ENCODE measurements at regions not wholly inside any gene's neighbourhood (a gene's known extent, or its start where the extent isn't known, plus 50 kb on each side); places are given as distances from the start of the nearest gene placed in this dataset.
A peak's percentile ranks its signal among the peaks of the same experiment; 100 is the strongest.

GRCh38 chr9:105064248-105065097 is 136.5 kb upstream of the ABCA1 start:
- H3K4me1 ChIP-seq (ENCODE audit: control insufficient read depth in 1 of 2, insufficient read depth in 1 of 2, low read depth in 1 of 2, low read length in 1 of 2) = peaks cover 59 to 76% of the 10 kb centered on the region in 2 experiments
- H3K27me3 ChIP-seq = no peaks in the 10 kb centered on the region
- peak overlapping the region; percentile 75 to 79 for H3K4me3 ChIP-seq (ENCODE audit: low read depth in 1 of 2, low read length in 1 of 2)
- H3K9me3 ChIP-seq = no peaks in the 10 kb centered on the region
- TF ChIP-seq CTCF (IDR thresholded peaks at IDR 0.05) = no peak
- no peaks in the 10 kb centered on the region for H3K36me3 ChIP-seq
- peak overlapping the region; percentile 96 for H3K27ac ChIP-seq

- no peaks in the 10 kb centered on the region for H3K9me3 ChIP-seq
- peak overlapping the region; percentile 75 to 79 for H3K4me3 ChIP-seq (ENCODE audit: low read depth in 1 of 2, low read length in 1 of 2)
- TF ChIP-seq CTCF (IDR thresholded peaks at IDR 0.05) = no peak
- peak overlapping the region; percentile 96 for H3K27ac ChIP-seq
- H3K36me3 ChIP-seq = no peaks in the 10 kb centered on the region
- H3K27me3 ChIP-seq = no peaks in the 10 kb centered on the region
- H3K4me1 ChIP-seq (ENCODE audit: control insufficient read depth in 1 of 2, insufficient read depth in 1 of 2, low read depth in 1 of 2, low read length in 1 of 2) = peaks cover 59 to 75% of the 10 kb centered on the region in 2 experiments
Measured at GRCh38 chr9:105065098-105066088, 137.4 kb upstream of the ABCA1 start.

- Histone ChIP-seq H3K9me3 (no peaks in the 10 kb centered on the region), H3K36me3 (no peaks in the 10 kb centered on the region), H3K4me1 (ENCODE audit: control insufficient read depth in 1 of 2, insufficient read depth in 1 of 2, low read depth in 1 of 2, low read length in 1 of 2) (peaks cover 59 to 69% of the 10 kb centered on the region in 2 experiments), H3K27ac (peak overlapping the region; percentile 96), H3K4me3 (ENCODE audit: low read depth in 1 of 2, low read length in 1 of 2) (peak overlapping the region; percentile 2 to 75), H3K27me3 (no peaks in the 10 kb centered on the region)
- TF ChIP-seq CTCF (IDR thresholded peaks at IDR 0.05) = peak; percentile 12
Measured at GRCh38 chr9:105066275-105066865, 138.4 kb upstream of the ABCA1 start.

- Histone ChIP-seq H3K4me3 (ENCODE audit: low read depth in 1 of 2, low read length in 1 of 2) (peak overlapping the region in 1 of 2 experiments; percentile 20), H3K27ac (peak overlapping the region; percentile 96), H3K4me1 (ENCODE audit: control insufficient read depth in 1 of 2, insufficient read depth in 1 of 2, low read depth in 1 of 2, low read length in 1 of 2) (peaks cover 55 to 57% of the 10 kb centered on the region in 2 experiments), H3K36me3 (no peaks in the 10 kb centered on the region), H3K27me3 (no peaks in the 10 kb centered on the region), H3K9me3 (no peaks in the 10 kb centered on the region)
- TF ChIP-seq CTCF (IDR thresholded peaks at IDR 0.05) = no peak
Measured at GRCh38 chr9:105067895-105068580, 140.1 kb upstream of the ABCA1 start.

- H3K4me1 ChIP-seq (ENCODE audit: control insufficient read depth in 1 of 2, insufficient read depth in 1 of 2, low read depth in 1 of 2, low read length in 1 of 2) = peaks cover 43 to 44% of the 10 kb centered on the region in 2 experiments
Measured at GRCh38 chr9:105069285-105069684, 141.3 kb upstream of the ABCA1 start.

More at GRCh38 chr9:105069285-105069684, 141.3 kb upstream of the ABCA1 start:
- H3K4me3 ChIP-seq (ENCODE audit: low read depth in 1 of 2, low read length in 1 of 2) = no peak overlapping the region
- H3K27me3 ChIP-seq = no peaks in the 10 kb centered on the region
- H3K36me3 ChIP-seq = no peaks in the 10 kb centered on the region
- no peak for TF ChIP-seq CTCF (IDR thresholded peaks at IDR 0.05)
- H3K27ac ChIP-seq = no peak overlapping the region
- H3K9me3 ChIP-seq = no peaks in the 10 kb centered on the region
